HFFc6 (cell line): ENCODE measurements at regions not wholly inside any gene's neighbourhood (a gene's known extent, or its start where the extent isn't known, plus 50 kb on each side); places are given as distances from the start of the nearest gene placed in this dataset.

Experiments used
- DNase-seq: peaks from one replicate; pipeline ENCODE4 v3.0.0-alpha.2; 2018
- H3K27ac Mint-ChIP-seq: 2 replicates; pipeline ENCODE4 v1.8.0; 2020; ENCODE audit warnings: mild to moderate bottlenecking, mixed read lengths
- H3K27me3 Mint-ChIP-seq: 2 replicates; pipeline ENCODE4 v1.8.0; 2021; ENCODE audit warnings: mild to moderate bottlenecking, moderate library complexity, mixed read lengths; ENCODE audit not compliant: insufficient read depth
- H3K36me3 Mint-ChIP-seq: 2 replicates; pipeline ENCODE4 v1.8.0; 2021; ENCODE audit warnings: low read depth, mixed read lengths
- H3K4me1 Mint-ChIP-seq: 2 replicates; pipeline ENCODE4 v1.8.0; 2020; ENCODE audit warnings: low read depth, mixed read lengths
- H3K4me3 Mint-ChIP-seq: 2 replicates; pipeline ENCODE4 v1.8.0; 2020; ENCODE audit warnings: mild to moderate bottlenecking, moderate library complexity, mixed read lengths
- H3K9me3 Mint-ChIP-seq: 2 replicates; pipeline ENCODE4 v1.8.0; 2020; ENCODE audit warnings: mild to moderate bottlenecking, mixed read lengths
- TF ChIP-seq, protein P1 (sequence below): fragments of 200-600 bp; sonication (generic); IDR thresholded peaks from 2 replicates; pipeline ENCODE4 v1.5.0; 2021; ENCODE audit warnings: antibody characterized with exemption, mild to moderate bottlenecking

DNA sequence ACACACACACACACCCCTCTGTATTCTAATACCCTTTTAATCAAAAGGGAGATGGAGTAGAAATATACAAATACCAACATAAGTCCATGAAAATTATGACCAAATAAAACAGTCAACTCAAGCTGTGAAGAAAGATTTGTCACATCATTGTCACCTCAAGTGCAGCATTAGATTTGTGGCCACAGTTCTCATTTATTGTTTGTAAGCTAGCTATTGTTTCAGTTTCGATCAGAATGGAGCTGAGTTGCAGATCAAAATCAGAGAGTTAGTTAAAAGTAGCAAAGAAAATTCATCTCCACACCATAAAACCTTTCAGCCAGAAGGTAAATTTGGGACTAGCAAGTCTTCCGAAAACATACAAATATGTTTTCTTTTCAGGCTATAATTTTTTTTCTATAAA lies 267.7 kb upstream of the LMCD1 start:
- Mint-ChIP-seq H3K27ac (no peak overlapping the region), H3K4me1 (no peaks in the 10 kb centered on the region), H3K9me3 (no peaks in the 10 kb centered on the region), H3K4me3 (no peak overlapping the region), H3K36me3 (no peaks in the 10 kb centered on the region), H3K27me3 (no peaks in the 10 kb centered on the region)
- DNase-seq: no peak
- TF ChIP-seq, protein P1, sequence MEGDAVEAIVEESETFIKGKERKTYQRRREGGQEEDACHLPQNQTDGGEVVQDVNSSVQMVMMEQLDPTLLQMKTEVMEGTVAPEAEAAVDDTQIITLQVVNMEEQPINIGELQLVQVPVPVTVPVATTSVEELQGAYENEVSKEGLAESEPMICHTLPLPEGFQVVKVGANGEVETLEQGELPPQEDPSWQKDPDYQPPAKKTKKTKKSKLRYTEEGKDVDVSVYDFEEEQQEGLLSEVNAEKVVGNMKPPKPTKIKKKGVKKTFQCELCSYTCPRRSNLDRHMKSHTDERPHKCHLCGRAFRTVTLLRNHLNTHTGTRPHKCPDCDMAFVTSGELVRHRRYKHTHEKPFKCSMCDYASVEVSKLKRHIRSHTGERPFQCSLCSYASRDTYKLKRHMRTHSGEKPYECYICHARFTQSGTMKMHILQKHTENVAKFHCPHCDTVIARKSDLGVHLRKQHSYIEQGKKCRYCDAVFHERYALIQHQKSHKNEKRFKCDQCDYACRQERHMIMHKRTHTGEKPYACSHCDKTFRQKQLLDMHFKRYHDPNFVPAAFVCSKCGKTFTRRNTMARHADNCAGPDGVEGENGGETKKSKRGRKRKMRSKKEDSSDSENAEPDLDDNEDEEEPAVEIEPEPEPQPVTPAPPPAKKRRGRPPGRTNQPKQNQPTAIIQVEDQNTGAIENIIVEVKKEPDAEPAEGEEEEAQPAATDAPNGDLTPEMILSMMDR: no peak

DNA sequence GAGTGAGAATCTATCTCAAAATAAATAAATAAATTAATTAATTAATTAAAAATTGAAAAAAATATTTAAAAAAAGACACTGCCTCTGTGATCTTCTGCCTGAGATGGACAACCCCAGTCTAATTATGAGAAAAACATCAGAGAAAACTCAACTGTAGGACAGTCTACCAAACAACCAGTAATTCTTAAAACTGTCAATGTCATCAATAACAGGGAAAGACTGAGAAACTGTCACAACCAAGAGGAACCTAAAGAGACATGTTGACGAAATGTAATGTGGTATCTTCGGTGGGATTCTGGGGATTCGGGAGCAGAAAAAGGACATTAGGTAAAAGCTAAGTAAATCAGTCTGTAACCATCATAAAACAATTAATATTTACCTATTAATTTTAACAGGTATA lies 265.4 kb upstream of the LMCD1 start:
- no peak overlapping the region for H3K4me3 Mint-ChIP-seq
- no peak for DNase-seq
- H3K36me3 Mint-ChIP-seq: no peaks in the 10 kb centered on the region
- TF ChIP-seq, protein P1: no peak
- H3K27me3 Mint-ChIP-seq: no peaks in the 10 kb centered on the region
- no peak overlapping the region for H3K27ac Mint-ChIP-seq
- no peaks in the 10 kb centered on the region for H3K9me3 Mint-ChIP-seq
- no peaks in the 10 kb centered on the region for H3K4me1 Mint-ChIP-seq

DNA sequence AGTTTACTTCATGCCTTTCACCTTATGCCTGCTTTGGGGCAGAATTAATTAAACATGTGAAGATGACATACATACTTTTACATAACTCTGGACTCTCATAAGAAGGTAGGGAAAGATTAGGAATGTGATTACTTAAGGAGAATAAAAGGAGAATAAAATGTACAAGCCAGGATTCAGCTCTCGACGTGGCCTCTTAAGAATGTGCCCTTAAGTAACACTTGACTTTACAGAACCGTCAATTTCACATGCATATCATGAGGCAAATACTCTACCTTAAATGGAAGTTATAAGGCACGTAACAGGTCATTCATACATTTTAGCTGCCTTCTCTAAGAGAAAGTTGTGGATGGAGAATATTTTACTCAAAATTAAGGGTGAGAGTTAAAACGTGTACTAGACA lies 263.7 kb upstream of the LMCD1 start:
- Mint-ChIP-seq H3K27ac (no peak overlapping the region), H3K36me3 (no peaks in the 10 kb centered on the region), H3K9me3 (no peaks in the 10 kb centered on the region), H3K27me3 (no peaks in the 10 kb centered on the region), H3K4me3 (no peak overlapping the region), H3K4me1 (no peaks in the 10 kb centered on the region)
- no peak for DNase-seq
- TF ChIP-seq, protein P1: no peak

DNA sequence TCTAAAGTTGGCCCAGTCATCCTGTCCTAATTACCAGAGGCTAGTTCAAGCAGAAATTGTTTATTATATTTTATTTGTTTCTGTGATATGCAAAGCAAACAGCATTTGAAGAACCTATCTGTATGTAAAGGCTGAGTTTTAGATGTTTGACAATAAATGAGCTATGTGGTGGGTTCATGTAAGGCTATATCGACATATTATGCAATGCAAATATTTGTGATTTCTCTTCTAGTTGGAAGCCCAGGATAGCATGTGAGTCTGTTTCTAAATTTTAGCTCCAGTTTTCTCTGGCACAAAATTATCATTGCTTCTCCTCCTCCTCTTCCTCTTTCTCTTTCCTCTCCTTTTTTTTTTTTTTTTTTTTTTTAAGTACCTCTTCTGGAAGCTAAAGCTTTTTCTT lies 263.2 kb upstream of the LMCD1 start:
- Mint-ChIP-seq H3K4me1 (no peaks in the 10 kb centered on the region), H3K36me3 (no peaks in the 10 kb centered on the region), H3K27ac (no peak overlapping the region), H3K27me3 (no peaks in the 10 kb centered on the region), H3K4me3 (no peak overlapping the region), H3K9me3 (no peaks in the 10 kb centered on the region)
- TF ChIP-seq, protein P1: no peak
- DNase-seq: no peak

DNA sequence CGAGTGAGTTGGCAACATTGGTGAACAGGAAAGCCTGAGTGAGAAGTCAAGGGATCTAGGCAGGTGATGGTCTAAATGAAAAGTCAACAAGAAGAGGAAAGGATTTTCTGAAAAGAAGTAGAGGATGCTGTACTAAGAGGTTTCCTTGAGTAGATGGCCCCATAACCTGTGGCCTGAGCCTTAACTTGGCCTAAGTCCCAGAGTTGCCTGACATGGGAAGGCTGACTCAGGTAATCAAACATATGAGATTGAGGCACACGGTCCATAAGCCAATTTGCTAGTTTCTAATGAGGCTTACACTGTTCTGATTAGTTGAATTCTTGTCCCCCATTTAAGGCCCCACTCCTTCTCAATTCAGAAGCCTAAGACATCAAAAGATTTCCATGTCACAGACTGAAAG lies 262.5 kb upstream of the LMCD1 start:
- DNase-seq: no peak
- TF ChIP-seq, protein P1: no peak

More for the DNA sequence above, 262.5 kb upstream of the LMCD1 start:
- no peak overlapping the region for H3K4me3 Mint-ChIP-seq
- no peak overlapping the region for H3K27ac Mint-ChIP-seq
- H3K36me3 Mint-ChIP-seq: no peaks in the 10 kb centered on the region
- no peaks in the 10 kb centered on the region for H3K4me1 Mint-ChIP-seq
- no peaks in the 10 kb centered on the region for H3K27me3 Mint-ChIP-seq
- no peaks in the 10 kb centered on the region for H3K9me3 Mint-ChIP-seq
